ENCODE measurements at regions not wholly inside any gene's neighbourhood (a gene's known extent, or its start where the extent isn't known, plus 50 kb on each side); places are given as distances from the start of the nearest gene placed in this dataset.

- TF ChIP-seq SIN3A (IDR thresholded peaks at IDR 0.05; ENCODE audit: borderline replicate concordance, insufficient read depth, low read length) (no peak), TAF1 (IDR thresholded peaks at IDR 0.05; ENCODE audit: borderline replicate concordance, insufficient read depth, low read length) (no peak), POLR2AphosphoS5 (IDR thresholded peaks at IDR 0.05; ENCODE audit: low read depth, low read length) (no peak), FOXP2 (optimal IDR thresholded peaks at IDR 0.05; ENCODE audit: borderline replicate concordance, extremely low read depth, extremely low read length, insufficient read depth) (no peak), REST (IDR thresholded peaks at IDR 0.05; ENCODE audit: insufficient read depth in 1 of 2, low read depth in 2 of 2, low read length in 2 of 2) (no peak)
Observed at GRCh38 chr2:121102941-121103340, 182.1 kb downstream of the TFCP2L1 start.

- TF ChIP-seq FOXP2 (optimal IDR thresholded peaks at IDR 0.05; ENCODE audit: borderline replicate concordance, extremely low read depth, extremely low read length, insufficient read depth) (no peak), SIN3A (IDR thresholded peaks at IDR 0.05; ENCODE audit: borderline replicate concordance, insufficient read depth, low read length) (no peak), TAF1 (IDR thresholded peaks at IDR 0.05; ENCODE audit: borderline replicate concordance, insufficient read depth, low read length) (no peak), POLR2AphosphoS5 (IDR thresholded peaks at IDR 0.05; ENCODE audit: low read depth, low read length) (no peak), REST (IDR thresholded peaks at IDR 0.05; ENCODE audit: insufficient read depth in 1 of 2, low read depth in 2 of 2, low read length in 2 of 2) (no peak)
Observed at GRCh38 chr2:121103960-121104359, 181.0 kb downstream of the TFCP2L1 start.

- TF ChIP-seq REST (IDR thresholded peaks at IDR 0.05; ENCODE audit: insufficient read depth in 1 of 2, low read depth in 2 of 2, low read length in 2 of 2) (peak; percentile 80 to 92), POLR2AphosphoS5 (IDR thresholded peaks at IDR 0.05; ENCODE audit: low read depth, low read length) (no peak), SIN3A (IDR thresholded peaks at IDR 0.05; ENCODE audit: borderline replicate concordance, insufficient read depth, low read length) (no peak)
Observed at GRCh38 chr2:121104721-121105141, 180.3 kb downstream of the TFCP2L1 start.

- TF ChIP-seq FOXP2 (optimal IDR thresholded peaks at IDR 0.05; ENCODE audit: borderline replicate concordance, extremely low read depth, extremely low read length, insufficient read depth) (no peak), SIN3A (IDR thresholded peaks at IDR 0.05; ENCODE audit: borderline replicate concordance, insufficient read depth, low read length) (no peak), TAF1 (IDR thresholded peaks at IDR 0.05; ENCODE audit: borderline replicate concordance, insufficient read depth, low read length) (no peak), POLR2AphosphoS5 (IDR thresholded peaks at IDR 0.05; ENCODE audit: low read depth, low read length) (no peak), REST (IDR thresholded peaks at IDR 0.05; ENCODE audit: insufficient read depth in 1 of 2, low read depth in 2 of 2, low read length in 2 of 2) (no peak)
Observed at GRCh38 chr2:121110924-121111323, 174.1 kb downstream of the TFCP2L1 start.

- TF ChIP-seq SIN3A (IDR thresholded peaks at IDR 0.05; ENCODE audit: borderline replicate concordance, insufficient read depth, low read length) (no peak), FOXP2 (optimal IDR thresholded peaks at IDR 0.05; ENCODE audit: borderline replicate concordance, extremely low read depth, extremely low read length, insufficient read depth) (no peak), POLR2AphosphoS5 (IDR thresholded peaks at IDR 0.05; ENCODE audit: low read depth, low read length) (no peak), REST (IDR thresholded peaks at IDR 0.05; ENCODE audit: insufficient read depth in 1 of 2, low read depth in 2 of 2, low read length in 2 of 2) (no peak), TAF1 (IDR thresholded peaks at IDR 0.05; ENCODE audit: borderline replicate concordance, insufficient read depth, low read length) (no peak)
Observed at GRCh38 chr2:121118951-121119350, 166.1 kb downstream of the TFCP2L1 start.
